Right ventricle myocardium superior (tissue), 1 donor: ENCODE measurements at regions not wholly inside any gene's neighbourhood (a gene's known extent, or its start where the extent isn't known, plus 50 kb on each side); places are given as distances from the start of the nearest gene placed in this dataset.
"Not testable (repeated sequence)": the region's sequence is repeated elsewhere in the genome, so short reads cannot be mapped to it uniquely, and the experiment has no call there.

Experiments
- ATAC-seq: fragments of 200-7000 bp; cut with Tn5 transposase; one replicate; pipeline ENCODE4 v1.9.1; 2020; ENCODE audit warnings: mild to moderate bottlenecking; ENCODE audit not compliant: poor library complexity
- DNase-seq: peaks from one replicate; pipeline ENCODE4 v3.0.0-alpha.2; 2020
- intact Hi-C: fragments of 100-400 bp; cut with DNase I; formaldehyde crosslinking; loops from one replicate; pipeline ENCODE4 v1.11.2; 2022
- donor health status: DM: no; HTN: yes; CAD: no; lungs with severe emphysema.

DNA sequence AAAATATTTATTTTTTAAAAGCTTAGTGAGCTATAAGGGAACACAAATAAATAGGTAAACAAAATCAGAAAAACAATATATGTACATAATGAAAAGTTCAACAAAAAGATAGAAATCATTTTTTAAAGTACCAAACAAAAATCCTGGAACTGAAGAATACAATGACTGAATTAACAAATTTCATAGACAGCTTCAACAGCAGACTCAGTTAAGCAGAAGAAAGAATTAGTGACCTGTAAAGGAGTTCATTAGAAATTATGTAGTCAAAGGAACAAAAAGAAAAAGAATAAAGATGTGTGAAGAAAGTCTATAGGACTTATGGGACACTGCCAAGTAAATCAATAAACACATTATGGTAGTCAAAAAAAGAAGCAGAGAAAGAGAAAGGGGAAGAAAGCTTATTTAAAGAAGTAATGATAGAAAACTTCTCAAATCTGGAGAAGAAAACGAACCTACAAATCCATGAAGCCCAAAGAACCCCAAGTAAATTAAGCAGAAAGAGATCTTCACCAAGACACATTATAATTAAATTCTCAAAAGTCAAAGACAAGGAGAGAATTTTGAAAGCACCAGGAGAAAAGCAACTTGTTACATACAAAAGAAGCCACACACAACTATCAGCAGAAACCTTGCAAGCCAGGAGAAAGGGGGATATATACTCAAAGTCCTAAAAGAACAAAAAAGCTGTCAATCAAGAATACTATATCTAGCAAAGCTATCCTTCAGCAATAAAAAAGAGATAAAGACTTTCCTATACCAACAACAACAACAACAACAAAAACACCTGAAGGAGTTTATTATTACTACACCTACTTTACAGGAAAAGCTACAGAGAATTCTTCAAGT, 338.9 kb downstream of the PTTG2 start:
- ATAC-seq (no peak), DNase-seq (no peak)
- intact Hi-C loops: no loop called here

DNA sequence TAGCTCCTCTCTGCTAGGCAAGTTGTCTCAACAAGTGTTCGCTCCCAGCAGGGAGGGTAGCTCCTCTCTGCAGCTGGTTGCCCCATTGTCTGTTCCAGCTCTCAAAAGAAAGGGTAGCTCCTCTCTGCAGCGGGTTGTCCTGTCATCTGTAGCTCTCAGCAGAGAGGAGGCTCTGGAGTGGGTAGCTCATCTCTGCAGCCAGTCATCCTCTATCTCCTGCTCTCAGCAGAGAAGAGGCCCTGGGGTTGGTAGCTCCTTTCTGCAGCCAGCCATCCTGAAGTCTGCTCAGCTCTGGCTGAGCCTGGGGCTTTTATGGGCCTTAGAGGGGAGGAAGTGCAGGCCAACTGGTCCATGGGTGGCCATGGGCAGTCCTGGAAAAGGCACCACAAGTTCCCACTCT, 342.7 kb downstream of the PTTG2 start:
- no peak for DNase-seq
- ATAC-seq: no peak
- intact Hi-C loops: no loop called here

DNA sequence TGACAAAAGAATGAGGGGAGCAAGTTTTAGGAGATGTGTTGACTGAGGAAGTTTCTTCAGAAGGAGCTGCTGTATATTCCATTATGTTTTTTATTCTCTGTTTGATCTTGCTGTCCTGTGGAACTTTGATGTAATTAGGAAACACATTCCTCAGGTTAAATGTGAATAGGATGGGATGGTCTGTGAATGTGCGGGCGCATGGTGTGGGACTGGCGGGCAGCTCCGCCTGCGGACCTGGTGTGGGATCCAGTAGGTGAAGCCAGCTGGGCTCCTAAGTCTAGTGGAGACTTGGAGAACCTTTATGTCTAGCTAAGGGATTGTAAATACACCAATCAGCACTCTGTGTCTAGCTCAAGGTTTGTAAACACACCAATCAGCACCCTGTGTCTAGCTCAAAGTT, 344.3 kb downstream of the PTTG2 start:
- intact Hi-C loops, DNase-seq, ATAC-seq: not testable (repeated sequence)

DNA sequence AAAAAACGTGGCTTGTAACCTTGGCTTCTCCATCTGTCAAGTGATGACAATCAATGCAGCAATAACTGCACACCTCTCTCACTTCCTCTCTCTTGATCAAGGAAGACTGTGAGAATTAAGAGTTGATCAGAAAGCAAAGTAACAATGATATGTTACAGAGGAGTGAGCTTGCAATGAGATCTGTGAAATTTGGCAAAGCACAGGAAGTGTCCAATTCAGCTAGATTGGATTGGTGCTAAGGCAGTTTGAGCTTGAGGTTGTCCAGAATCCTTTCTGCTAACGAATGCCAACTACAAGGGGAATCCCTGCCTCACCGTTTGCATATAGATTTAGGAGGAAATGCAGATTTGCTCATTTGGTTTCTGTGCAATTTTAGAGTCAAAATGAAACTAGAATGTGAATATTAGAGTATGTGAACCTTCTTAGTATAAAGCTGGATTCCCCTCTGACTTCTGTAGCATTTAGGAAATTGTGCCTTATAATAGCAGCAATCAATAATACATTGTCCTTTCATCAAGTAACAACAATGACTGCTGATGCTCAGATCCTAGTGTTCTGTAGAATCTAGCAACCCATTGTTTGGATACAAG, 346.4 kb downstream of the PTTG2 start:
- no peak for ATAC-seq
- DNase-seq: no peak
- intact Hi-C loops: no loop called here

DNA sequence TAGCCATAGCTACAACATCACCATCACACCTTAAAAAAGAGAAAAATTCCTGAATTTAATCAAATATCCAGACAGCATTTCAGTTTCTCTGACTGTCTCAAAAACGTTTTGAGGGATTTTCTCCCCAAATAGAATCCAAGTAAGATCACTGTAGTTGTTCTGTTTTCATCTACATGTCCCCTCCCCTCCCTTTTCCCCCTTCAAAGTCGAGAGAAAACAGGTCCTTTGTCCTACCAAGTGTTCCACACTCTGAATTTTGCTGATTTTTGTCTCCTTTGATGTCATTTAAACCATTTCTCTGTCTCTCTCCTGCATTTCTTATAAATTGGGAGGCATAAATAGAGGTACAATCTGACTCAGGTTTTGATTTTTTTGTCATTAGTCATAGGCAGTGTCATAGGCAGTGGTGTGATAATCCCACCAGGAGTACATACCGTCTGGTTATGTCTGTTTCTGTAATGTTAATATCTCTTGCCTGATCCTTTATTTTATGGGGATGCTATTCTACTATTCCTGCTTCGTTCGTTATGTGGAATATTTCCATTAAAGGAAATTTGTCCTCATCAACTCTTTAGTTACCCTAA, 348.6 kb downstream of the PTTG2 start:
- ATAC-seq: no peak
- no peak for DNase-seq
- intact Hi-C loops: no loop called here

DNA sequence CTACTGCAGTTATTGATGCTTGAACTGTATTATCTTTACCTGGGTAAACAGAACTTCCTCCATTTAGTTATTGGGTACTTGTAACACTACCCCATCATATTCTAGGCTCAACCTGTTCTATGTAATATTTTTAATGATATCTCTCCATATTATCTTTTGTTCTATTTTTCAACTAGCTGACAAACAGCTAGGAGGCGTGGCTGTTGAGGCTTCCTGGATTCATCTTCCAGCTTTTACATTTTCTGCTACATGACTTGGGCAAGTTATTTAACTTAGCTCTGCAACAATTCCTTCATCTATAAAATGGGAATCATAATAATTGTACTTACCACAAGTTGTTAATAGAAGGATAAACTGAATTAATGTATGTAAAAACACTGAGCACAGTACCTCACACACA, 349.3 kb downstream of the PTTG2 start:
- no peak for ATAC-seq

DNA sequence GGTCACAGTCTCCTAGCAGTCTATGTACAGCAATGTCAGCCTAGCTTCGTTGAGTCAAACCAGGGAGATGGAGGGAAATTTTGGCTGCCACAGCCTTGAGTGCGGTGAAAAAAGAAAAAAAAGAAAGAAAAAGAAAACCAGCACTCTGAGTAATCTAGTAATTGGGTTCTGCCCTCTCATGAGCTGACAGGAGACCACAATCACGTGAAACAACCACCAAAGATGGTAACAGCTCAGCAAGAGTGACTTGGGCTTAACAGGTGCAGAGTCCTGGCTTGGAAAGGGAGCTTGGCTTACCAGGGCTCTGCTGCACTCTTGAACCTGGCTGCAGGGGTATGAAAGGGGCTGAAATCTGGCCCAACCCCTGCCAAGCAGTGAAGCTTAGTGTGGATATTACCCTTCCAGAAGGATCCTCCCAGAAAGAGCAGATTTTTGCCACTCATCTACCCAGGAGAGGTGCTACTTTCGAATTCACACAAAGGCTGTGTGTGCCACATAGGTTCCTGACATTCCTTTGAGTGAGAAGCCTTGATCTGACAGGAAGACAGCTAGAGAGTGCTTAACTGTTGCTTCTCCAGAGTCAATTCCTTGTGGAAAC, 350.3 kb downstream of the PTTG2 start:
- ATAC-seq (no peak), DNase-seq (no peak)
- intact Hi-C loops: loop anchor here (10.0 kb wide), 1 partner anchor 246 kb away; no protein-coding TSS in a partner anchor

More for the DNA sequence above, 349.3 kb downstream of the PTTG2 start:
- DNase-seq: no peak
- intact Hi-C loops: no loop called here

DNA sequence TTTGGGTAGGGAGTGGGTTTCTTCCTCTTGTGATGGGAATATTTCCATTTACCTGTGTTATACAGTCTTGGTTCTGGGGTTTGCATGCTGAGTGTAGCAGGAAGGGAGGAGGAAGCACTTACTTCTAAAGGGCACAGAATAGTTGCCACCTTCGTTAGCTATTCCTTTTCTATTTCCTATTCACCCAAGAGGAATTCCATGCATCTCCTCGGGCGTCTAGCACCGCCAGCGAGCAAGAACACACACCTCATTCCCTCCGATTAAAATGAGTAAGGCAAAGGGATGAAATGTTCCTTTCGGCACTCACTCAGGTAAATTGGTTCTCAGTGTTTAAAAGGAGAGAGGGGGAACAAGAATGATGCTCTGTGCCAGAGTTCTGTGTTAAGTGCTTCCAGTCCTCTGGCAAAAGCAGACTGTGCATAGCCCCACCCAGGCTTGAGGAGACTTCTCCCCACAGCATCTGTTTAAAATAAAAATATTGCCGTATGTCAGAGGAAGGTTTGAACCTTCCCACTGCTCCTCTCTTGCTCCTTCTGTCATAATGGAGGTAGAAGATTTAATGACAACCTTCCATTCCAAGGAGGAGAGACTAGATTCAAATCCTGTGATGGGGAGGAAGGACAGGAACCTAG, 351.4 kb downstream of the PTTG2 start:
- DNase-seq: no peak
- intact Hi-C loops: loop anchor here (10.0 kb wide), 1 partner anchor 247 kb away; no protein-coding TSS in a partner anchor
- ATAC-seq: no peak

DNA sequence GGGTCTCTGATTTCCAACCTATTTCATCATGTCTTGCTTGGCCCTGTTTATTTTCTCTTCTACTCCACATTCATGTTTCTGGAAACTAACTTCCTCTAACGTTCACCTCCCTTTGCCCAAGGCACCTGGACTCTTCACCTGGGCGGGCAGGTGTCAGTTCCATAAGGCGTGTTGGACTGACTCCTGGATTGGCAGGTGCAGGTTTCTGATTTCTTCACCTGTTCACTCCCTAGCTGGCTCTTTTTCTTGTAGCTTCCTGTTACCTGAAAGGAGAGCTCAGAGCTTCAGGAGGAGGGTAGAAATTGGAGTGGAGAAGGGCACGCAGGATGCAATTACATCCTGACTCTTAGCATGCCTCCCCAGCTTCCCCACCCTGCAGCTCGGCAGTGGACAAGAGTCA, 350.8 kb upstream of the KLF3 start:
- intact Hi-C loops: loop anchor here (10.0 kb wide), 1 partner anchor 248 kb away; no protein-coding TSS in a partner anchor
- DNase-seq (no peak), ATAC-seq (no peak)

DNA sequence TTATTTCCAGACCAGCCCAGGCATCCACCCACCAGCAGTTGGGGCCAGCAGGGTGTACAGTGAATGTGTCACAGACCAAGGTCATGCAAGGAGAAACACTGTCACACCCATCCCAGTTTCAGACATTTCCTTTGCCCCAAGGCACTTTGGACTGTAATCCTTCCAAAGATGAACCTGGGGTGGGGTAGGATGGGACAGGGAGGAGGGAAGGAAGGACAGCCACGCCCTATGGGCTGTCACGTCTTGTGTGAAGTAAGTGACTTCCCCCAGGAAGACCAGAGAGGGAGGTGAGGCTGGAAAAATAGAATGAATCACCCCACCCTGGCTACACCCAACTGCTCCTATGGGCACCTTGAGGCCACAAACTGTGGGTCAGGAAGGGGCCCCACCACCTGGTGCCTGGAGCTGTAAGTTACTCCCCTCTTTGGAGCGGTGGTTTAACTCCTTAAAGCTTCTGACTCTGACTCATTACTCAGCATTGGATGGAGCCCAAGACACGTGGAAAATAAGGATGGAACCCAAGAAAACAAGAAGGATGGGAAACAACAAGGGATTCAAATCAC, 349.9 kb upstream of the KLF3 start:
- DNase-seq (no peak), ATAC-seq (no peak)
- intact Hi-C loops: loop anchor here (10.0 kb wide), 1 partner anchor 249 kb away; no protein-coding TSS in a partner anchor

DNA sequence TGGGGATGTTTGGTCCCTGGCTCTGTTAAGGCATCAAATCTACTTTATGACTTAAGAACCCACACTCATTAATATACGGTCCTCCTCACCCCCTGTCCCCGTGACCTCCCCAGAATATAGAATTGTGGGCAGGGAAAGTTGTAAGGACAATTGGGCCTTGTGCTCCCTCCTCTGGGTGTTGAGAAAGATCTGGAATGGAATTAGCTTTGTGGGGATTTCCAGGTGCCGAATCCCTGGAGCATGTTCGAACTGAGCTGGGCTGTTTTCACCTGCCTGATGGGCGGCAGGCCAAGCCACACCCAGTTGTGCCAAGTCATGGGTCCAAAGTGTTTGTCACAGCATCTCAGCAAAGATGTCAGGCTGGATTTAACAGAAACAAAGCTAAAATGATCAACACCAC, 349.3 kb upstream of the KLF3 start:
- intact Hi-C loops: loop anchor here (10.0 kb wide), 1 partner anchor 250 kb away; no protein-coding TSS in a partner anchor
- ATAC-seq (no peak), DNase-seq (no peak)

DNA sequence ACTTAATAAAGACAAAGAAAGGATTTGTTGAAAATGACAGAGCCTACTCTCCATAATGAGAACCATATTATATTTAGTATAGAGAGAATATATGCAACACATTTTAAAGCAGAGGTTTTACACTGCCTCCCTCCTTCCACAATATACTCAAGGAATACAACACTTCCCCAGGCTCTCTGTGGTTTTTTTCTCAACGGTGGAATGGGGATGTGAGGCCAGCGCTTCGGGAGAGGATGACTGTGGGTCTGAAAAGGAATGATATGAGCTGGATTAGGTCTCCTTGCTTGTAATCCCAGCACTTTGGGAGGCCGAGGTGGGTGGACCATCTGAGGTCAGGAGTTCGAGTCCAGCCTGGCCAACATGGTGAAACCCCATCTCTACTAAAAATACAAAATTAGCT, 348.7 kb upstream of the KLF3 start:
- DNase-seq: no peak
- ATAC-seq: no peak
- intact Hi-C loops: loop anchor here (10.0 kb wide), 1 partner anchor 250 kb away; no protein-coding TSS in a partner anchor

DNA sequence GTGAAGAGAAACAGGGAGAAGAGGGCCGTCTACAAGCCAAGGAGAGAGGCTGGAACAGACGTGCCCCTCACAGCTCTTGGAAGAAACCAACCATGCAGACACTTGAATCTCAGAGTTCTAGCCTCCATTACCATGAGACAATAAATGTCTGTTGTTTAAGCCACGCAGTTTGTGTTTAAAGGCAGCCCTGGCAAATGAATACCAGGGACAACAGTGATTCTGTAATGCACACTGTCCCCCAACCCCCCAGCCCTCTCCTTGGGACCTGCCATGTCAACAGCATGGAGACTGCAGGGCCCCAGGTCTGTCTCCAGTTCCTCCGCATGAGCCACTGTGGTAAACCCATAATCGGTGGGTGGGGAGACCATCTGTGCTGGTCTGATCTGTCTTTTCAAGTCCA, 348.0 kb upstream of the KLF3 start:
- ATAC-seq: no peak
- intact Hi-C loops: loop anchor here (10.0 kb wide), 1 partner anchor 251 kb away; no protein-coding TSS in a partner anchor
- no peak for DNase-seq

DNA sequence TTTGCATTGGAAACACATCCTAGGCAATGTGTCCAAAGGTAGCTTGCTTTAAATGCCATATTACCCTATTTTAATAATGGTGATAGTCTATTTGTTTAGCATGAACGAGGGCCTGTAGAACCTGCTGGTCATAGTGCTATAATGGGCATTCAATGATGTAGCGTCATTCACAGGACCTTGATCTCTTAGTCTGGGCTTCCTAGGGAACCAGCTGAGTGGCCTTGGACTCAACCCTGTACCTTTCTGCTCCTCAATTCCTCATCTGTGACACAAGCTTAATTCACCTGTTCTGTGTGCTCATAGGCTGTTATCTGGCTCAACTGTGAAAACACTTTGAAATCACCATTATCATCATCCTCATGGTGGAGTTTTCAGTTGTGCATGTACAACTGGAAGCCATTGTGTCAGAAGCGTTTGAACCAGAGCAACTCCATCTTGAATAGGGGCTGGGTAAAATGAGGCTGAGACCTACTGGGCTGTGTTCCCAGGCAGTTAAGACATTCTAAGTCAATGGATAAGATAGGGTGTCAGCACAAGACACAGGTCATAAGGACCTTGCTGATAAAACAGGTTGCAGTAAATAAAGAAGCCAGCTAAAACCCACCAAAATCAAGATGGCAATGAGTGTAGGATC, 346.8 kb upstream of the KLF3 start:
- ATAC-seq: no peak
- no peak for DNase-seq
- intact Hi-C loops: loop anchor here (10.0 kb wide), 1 partner anchor 252 kb away; no protein-coding TSS in a partner anchor

DNA sequence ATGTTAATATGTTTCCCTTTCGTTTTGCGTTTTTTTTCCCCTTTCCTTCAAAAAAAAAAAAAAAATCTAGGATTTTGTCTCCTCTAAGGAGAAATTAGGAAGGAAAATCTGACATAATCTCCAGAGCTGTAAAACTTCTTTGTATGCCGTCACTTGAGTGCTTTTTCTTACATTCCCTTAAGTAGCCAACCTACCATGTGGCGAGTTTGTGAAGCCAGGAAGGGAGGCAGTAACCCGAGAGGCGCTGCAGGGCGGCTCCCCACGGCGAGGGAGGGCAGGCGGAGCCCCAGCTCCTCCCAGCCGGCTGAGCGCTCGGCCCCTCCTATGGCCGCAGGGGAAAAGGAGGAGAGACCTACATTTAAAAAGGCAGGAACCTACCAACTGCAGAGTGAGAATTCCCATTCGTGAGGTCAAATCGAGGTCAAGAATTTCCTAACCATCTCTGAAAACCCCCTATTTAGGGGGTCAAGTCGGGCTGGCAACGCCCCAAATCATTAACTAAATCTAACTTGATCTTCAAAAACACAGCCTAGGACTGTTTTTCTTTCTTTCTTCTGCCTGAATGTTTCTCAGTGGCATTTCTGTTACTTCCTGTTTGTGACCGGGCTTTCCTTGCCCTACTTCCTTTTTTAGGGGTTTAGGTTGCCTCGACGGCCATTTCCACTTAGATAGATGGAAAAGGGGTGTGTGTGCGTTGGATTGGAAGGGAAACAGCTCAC, 345.1 kb upstream of the KLF3 start:
- ATAC-seq: peak; percentile 97
- intact Hi-C loops: loop anchor here (10.0 kb wide), 1 partner anchor 254 kb away; no protein-coding TSS in a partner anchor
- DNase-seq: peak; percentile 93

DNA sequence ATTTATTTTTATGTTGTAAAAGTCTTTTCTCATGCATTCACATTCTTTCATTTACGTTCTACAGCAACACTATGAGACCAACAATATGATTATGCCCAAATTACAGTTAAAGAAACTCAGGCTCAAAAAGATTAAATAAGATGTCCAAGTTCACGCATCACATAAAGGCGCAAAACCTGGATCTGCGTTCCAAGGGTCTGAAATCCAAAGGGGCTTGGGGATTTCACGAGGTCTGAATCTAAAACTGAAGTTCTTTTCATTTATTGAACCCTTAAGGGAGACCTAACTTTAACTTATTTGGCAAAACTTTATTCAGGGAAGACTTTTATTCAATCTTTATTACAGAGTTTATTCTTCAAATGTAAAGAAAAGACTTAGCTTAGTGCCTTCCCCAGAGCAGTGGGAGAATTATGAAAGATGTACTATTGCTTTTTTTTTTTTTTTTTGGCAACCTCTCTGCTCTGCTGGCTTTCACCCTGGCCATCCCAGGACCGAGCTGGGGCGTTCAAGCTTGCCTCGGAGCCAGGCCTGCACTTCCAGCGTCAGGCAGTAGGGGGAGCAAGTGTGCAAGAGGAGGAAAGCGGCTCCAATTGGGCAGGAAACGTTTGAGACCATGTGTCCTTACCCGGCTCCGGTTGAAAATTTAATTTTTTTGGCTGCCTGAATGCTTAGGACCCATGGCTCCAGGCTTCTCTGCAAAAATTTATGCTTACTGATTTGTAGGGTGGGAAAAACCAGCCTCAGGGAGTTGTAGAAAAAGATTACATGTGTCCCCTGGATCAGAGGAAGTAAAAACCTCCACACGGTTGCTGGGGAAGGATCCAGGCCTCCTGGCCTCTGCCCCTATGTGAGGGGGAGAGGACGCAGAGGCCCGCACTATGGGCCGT, 344.3 kb upstream of the KLF3 start:
- ATAC-seq: peak; percentile 88
- DNase-seq: peak; percentile 97
- intact Hi-C loops: loop anchor here (5.0 to 10.0 kb wide), 3 partner anchors 137 to 353 kb away; no protein-coding TSS in a partner anchor
